ENCODE measurements at regions not wholly inside any gene's neighbourhood (a gene's known extent, or its start where the extent isn't known, plus 50 kb on each side); places are given as distances from the start of the nearest gene placed in this dataset.

GRCh38 chr12:105850103-105850968 is 288.4 kb downstream of the NUAK1 start:
- Mint-ChIP-seq H3K27ac (no peak overlapping the region), H3K36me3 (ENCODE audit: low read depth) (no peaks in the 10 kb centered on the region), H3K4me1 (no peaks in the 10 kb centered on the region), H3K4me3 (no peak overlapping the region), H3K27me3 (no peaks in the 10 kb centered on the region), H3K9me3 (no peaks in the 10 kb centered on the region)
- ATAC-seq (ENCODE audit: low read depth) = no peak
- DNase-seq = no peak
- CTCF ChIA-PET = no interaction called here
- POLR2A ChIA-PET = no interaction called here
- no peak for TF ChIP-seq CTCF (IDR thresholded peaks at IDR 0.05)
- intact Hi-C loops (cut with micrococcal nuclease) = no loop called here

GRCh38 chr12:105852496-105852895 is 286.3 kb downstream of the NUAK1 start:
- ATAC-seq (ENCODE audit: low read depth) = no peak

GRCh38 chr12:105852951-105853350 is 285.8 kb downstream of the NUAK1 start:
- Mint-ChIP-seq H3K4me3 (no peak overlapping the region), H3K27ac (no peak overlapping the region), H3K36me3 (ENCODE audit: low read depth) (no peaks in the 10 kb centered on the region), H3K4me1 (no peaks in the 10 kb centered on the region), H3K9me3 (no peaks in the 10 kb centered on the region), H3K27me3 (peaks cover 3% of the 10 kb centered on the region)
- CTCF ChIA-PET = no interaction called here
- no peak for ATAC-seq (ENCODE audit: low read depth)
- no peak for DNase-seq
- intact Hi-C loops (cut with micrococcal nuclease) = no loop called here
- POLR2A ChIA-PET = no interaction called here
- TF ChIP-seq CTCF (IDR thresholded peaks at IDR 0.05) = no peak

More at GRCh38 chr12:105852496-105852895, 286.3 kb downstream of the NUAK1 start:
- intact Hi-C loops (cut with micrococcal nuclease) = no loop called here
- ChIA-PET CTCF (no interaction called here), POLR2A (no interaction called here)
- H3K9me3 Mint-ChIP-seq = no peaks in the 10 kb centered on the region
- no peak overlapping the region for H3K27ac Mint-ChIP-seq
- no peak for TF ChIP-seq CTCF (IDR thresholded peaks at IDR 0.05)
- H3K4me1 Mint-ChIP-seq = no peaks in the 10 kb centered on the region
- H3K36me3 Mint-ChIP-seq (ENCODE audit: low read depth) = no peaks in the 10 kb centered on the region
- DNase-seq = no peak
- no peak overlapping the region for H3K4me3 Mint-ChIP-seq
- peaks cover 3% of the 10 kb centered on the region for H3K27me3 Mint-ChIP-seq

GRCh38 chr12:105854071-105854470 is 284.7 kb downstream of the NUAK1 start:
- TF ChIP-seq CTCF (IDR thresholded peaks at IDR 0.05) = no peak
- no peaks in the 10 kb centered on the region for H3K36me3 Mint-ChIP-seq (ENCODE audit: low read depth)
- DNase-seq (no peak), ATAC-seq (ENCODE audit: low read depth) (no peak)
- no peaks in the 10 kb centered on the region for H3K4me1 Mint-ChIP-seq
- H3K9me3 Mint-ChIP-seq = no peaks in the 10 kb centered on the region
- POLR2A ChIA-PET = no interaction called here
- H3K4me3 Mint-ChIP-seq = no peak overlapping the region
- intact Hi-C loops (cut with micrococcal nuclease) = no loop called here
- no peak overlapping the region for H3K27ac Mint-ChIP-seq
- CTCF ChIA-PET = no interaction called here
- H3K27me3 Mint-ChIP-seq = peaks cover 3% of the 10 kb centered on the region

GRCh38 chr12:105855361-105856047 is 283.2 kb downstream of the NUAK1 start:
- H3K36me3 Mint-ChIP-seq (ENCODE audit: low read depth) = no peaks in the 10 kb centered on the region

More at GRCh38 chr12:105855361-105856047, 283.2 kb downstream of the NUAK1 start:
- DNase-seq (no peak), ATAC-seq (ENCODE audit: low read depth) (no peak)
- ChIA-PET CTCF (no interaction called here), POLR2A (no interaction called here)
- Mint-ChIP-seq H3K4me1 (no peaks in the 10 kb centered on the region), H3K4me3 (no peak overlapping the region), H3K27ac (no peak overlapping the region), H3K27me3 (peaks cover 3% of the 10 kb centered on the region), H3K9me3 (no peaks in the 10 kb centered on the region)
- TF ChIP-seq CTCF (IDR thresholded peaks at IDR 0.05) = no peak
- intact Hi-C loops (cut with micrococcal nuclease) = no loop called here
